LHCN-M2 (cell line): ENCODE measurements at regions not wholly inside any gene's neighbourhood (a gene's known extent, or its start where the extent isn't known, plus 50 kb on each side); places are given as distances from the start of the nearest gene placed in this dataset.
"Not testable (repeated sequence)": the region's sequence is repeated elsewhere in the genome, so short reads cannot be mapped to it uniquely, and the experiment has no call there.

ENCODE experiments used
- DNase-seq: peaks from one replicate; pipeline ENCODE4 v3.0.0-alpha.2; 2012; ENCODE audit warnings: low read depth

GRCh38 chr5:50501491-50502228, 60.6 kb upstream of the EMB start:
- DNase-seq, result no peak

GRCh38 chr5:50513028-50513457, 72.0 kb upstream of the EMB start:
- DNase-seq, result peak; percentile 9

DNA sequence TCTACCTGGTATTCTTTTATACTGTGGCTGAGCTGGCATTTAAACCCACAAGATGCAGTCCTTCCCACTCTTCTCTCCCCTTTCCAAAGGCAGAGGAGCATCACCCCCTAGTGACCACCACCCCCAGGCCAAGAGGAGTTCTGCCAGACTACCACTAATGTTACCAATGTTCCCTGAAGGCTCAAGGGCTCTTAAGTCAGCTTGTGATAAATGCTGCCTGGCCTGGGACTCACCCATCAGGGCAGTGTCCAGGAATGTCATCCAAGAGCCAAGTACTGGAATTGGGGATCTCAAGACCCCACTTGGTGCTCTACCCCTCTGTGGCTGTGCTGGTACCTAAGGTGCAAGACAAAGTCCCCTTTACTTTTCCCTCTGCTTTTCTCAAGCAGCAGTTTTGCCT, 80.0 kb upstream of the EMB start:
- not testable (repeated sequence) for DNase-seq

DNA sequence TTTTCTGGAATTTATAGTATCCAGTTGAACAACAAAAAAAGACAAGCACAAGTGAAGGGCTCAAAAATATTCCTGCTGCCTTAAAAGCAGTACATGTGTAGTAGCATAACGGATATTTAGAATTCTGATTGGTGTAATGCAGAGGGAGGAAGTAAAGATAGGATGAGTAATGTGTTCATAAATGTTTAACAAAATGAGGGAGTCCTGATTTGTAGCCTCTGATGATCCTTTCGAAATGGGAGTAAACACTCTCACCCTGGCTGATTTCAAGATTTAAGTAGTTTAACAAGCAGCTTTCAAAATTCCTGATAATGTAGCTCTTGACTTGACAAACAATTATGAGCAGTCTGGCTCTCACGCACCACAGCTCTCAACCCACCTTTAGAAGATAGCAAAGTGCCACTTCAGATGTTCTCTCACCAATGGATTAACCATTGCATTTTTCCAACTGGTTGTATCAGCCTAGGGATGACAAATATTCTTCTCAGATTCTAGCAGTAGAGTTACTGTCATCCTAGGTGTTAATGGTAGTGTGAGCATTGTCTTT, 86.5 kb upstream of the EMB start:
- DNase-seq, result not testable (repeated sequence)

GRCh38 chr5:50535393-50535792, 94.3 kb upstream of the EMB start:
- DNase-seq, result no peak

- not testable (repeated sequence) for DNase-seq
Observed at GRCh38 chr5:50537534-50537933, 96.4 kb upstream of the EMB start.

GRCh38 chr5:50547303-50547702, 106.2 kb upstream of the EMB start:
- DNase-seq, result no peak

GRCh38 chr5:50550267-50550666, 109.2 kb upstream of the EMB start:
- DNase-seq, result no peak

GRCh38 chr5:50550993-50551392, 109.9 kb upstream of the EMB start:
- DNase-seq, result no peak

DNA sequence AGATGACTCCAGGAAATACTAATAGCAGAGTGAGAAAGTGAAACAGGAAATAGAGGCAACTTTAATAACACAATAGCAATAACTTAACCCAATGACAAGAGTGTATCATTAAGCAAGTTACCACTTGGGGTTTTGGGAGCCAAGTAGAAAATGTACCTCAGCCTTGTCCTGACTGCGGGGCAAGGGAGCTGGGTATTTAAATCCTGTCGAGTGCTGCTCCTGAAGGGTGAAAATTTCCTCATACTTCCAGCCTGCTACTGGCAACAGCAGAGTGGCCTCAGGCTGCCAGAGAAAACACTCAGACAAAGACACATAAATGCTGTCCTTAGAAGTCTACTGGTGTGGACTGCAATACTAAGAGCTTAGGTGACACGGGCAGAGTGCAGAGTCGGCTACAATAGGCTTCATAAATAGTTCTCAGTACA, 112.5 kb upstream of the EMB start:
- peak; percentile 1 for DNase-seq

DNA sequence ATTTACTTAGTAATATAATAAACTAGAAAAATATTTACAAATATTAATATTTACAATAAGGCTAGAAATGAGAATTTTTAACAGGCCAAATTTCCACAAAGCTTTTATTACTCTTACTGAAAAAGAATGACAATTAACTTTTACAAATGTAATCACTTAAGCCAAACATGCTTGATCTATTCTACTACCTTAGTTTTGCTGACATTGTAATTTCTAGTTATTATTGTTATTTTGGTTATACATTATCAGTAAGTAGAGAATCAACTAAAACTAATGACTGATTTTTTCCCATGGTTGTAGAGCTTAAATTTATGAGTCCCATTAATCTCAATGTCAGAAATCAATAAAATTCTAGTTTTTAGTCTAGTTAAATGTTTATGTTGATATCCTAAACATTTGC, 107.8 kb upstream of the PARP8 start:
- not testable (repeated sequence) for DNase-seq

DNA sequence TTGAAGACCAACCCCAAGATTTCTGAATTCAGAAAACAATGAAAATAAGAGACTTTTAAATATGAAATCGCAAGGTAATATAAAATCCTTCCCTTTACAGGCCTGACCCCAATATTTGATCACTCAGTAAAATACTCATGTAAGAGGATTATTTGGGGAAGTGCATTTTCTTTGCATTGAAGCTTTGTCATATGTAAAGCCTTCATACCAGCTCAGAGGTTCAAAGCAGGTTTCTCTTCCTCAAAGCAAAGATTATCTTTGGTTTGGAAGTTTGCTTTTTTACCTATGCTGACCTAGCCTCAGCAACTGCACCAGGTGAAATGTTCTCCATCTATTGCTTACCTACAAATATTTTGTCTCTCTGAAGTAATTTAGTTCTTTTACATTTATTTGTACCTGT, 106.5 kb upstream of the PARP8 start:
- no peak for DNase-seq

DNA sequence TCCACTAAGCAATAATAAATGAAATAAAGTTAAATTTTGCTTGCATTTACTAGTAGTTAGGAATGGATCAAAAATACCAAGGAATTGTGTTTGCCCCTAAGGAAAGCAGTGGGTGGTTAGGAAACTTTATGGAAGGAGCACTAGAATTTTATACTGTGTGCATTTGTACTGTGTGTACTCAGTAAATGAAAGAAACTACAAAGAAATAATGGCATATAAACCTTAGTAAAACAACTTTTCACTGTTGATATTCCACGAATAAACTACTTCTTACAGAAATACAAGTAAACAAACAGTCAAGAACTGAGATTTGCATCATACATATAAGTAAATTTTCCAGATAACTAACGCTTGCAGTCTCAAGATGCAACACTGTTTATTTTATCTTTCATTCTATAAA, 103.7 kb upstream of the PARP8 start:
- no peak for DNase-seq

DNA sequence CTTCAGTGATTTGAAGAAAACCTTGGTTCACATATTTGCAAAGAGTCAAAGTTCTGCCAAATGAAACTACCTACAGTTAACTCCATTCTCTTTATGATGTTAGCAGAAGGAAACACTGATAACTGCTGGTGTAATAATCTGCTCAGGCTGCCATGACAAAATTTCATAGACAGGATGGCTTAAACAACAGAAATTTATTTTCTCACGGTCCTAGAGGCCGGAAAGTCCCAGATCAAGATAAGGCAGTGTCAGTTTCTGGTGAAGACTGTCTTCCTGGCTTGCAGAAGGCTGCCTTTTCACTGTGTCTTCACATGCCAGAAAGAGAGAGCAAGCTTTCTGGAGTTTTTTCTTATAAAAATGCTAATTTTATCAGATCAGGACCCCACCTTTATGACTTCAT, 102.4 kb upstream of the PARP8 start:
- DNase-seq, result no peak

- no peak for DNase-seq
Observed at GRCh38 chr5:50564558-50564957, 101.9 kb upstream of the PARP8 start.

GRCh38 chr5:50574121-50574520, 92.3 kb upstream of the PARP8 start:
- DNase-seq, result no peak

DNA sequence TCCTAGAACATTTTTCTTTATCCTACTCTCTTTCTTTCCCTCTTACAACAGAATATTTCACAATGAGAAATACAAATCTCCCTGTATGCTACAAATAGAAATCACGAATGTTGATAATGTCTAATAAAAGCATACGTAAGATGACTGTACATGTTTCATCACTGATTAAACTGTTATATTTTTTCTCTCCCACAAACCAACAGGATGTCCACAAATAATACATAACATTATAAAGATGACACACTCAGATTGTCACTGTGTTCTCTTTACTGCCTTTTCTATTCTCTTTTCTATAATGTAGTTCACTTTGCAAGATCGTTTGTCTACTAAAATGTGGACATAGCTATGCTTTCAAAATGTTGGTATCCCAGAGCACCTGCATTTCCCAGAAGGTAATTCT, 90.7 kb upstream of the PARP8 start:
- no peak for DNase-seq

- DNase-seq, result no peak
Observed at GRCh38 chr5:50576265-50576664, 90.2 kb upstream of the PARP8 start.

DNA sequence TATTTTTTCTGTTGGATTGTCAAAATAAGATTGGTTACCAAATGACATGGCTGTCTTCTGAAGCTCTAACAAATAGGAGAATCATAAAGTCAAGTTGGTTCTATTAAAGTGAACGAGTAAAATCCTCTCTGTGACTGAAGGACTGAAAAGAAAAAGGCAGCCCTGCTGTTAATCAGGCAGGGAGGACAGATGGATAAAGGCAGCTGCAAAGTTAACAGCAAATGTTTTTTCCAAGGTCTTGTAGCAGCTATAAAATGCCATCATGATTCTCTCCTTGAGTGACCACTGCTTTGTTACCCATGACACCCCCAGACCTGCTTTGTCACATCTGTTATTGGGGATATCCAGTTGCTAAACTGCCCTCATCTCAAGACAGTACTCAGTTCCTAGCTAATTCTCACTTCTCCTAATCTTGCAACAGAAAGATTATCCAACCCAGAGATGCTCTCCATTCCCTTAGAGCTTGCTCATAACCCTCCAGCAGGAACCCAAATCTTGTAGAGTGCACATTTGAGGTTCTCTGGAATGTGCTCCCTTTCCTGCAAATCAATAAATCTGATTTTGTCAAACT, 89.7 kb upstream of the PARP8 start:
- peak; percentile 52 for DNase-seq

DNA sequence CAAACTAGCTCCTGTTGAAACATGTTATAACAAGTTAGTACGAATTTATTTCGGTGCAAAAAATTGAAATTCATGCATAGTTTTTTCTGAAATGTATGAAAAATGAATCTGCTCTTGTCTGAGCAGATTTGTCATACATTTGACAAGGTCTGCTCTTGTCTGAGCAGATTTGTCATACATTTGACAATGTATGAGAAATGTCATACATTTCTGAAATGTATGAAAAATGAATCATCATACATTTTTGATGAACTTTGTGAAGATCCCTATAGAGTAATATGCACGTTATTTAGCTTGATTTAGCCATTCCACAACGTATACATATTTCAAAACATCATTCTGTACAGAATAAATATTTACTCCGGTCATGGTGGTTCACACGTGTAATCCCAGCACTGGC, 85.9 kb upstream of the PARP8 start:
- no peak for DNase-seq

DNA sequence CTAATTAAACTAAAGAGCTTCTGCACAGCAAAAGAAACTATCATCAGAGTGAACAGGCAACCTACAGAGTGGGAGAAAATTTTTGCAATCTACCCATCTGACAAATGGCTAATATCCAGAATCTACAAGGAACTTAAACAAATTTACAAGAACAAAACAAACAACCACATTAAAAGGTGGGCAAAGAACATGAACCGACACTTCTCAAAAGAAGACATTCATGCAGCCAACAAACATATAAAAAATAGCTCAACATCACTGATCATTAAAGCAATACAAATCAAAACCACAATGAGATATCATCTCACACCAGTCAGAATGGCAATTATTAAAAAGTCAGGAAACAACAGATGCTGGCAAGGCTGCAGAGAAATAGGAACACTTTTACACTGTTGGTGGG, 84.6 kb upstream of the PARP8 start:
- not testable (repeated sequence) for DNase-seq

DNA sequence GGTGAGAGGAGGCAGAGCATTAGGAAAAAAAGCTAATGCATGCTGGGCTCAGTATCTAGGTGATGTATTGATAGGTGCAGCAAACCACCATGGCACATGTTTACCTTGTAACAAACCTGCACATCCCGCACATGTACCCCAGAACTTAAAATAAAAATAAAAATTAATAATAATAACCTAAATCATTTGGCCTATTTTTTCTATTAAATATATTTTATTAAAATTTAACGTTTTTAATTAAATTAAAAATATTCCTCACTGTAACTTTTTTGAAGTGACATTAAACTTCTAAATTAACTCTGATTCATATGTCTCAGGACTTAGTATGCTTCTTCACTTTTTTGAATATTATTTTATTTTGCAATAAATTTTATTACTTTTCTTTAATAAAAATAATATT, 83.7 kb upstream of the PARP8 start:
- DNase-seq, result no peak

DNA sequence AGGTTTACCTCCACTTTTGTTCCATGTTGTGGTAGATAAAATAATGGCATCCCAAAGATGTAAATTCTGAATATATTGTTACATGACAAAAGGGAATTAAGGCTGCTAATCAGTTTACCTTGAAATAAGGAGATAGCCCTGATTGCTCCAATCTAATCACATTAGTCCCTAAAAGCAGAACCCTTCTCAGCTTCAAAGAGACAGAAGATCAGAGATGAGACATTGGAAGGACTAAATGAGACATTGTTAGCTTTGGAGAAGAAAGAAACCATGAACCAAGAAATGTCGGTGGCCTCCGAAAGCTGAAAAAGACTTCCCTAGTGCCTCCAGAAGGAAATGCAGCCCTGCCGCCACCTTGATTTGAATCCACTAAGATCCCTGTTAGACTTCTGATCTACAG, 82.8 kb upstream of the PARP8 start:
- DNase-seq, result no peak
